HT1080 (cell line): ENCODE measurements at regions not wholly inside any gene's neighbourhood (a gene's known extent, or its start where the extent isn't known, plus 50 kb on each side); places are given as distances from the start of the nearest gene placed in this dataset. TPM values are rescaled to one million over a fixed set of nuclear protein-coding genes. Genes with fewer than 3 reads are reported as not detected.

Experiments
- DNase-seq: peaks from one replicate; pipeline ENCODE4 v3.0.0-alpha.2; 2015; ENCODE audit warnings: low read depth
- small RNA-seq: library from RNA; depleted of rRNA; stranded (forward); fragments of <200 nt; gene quantifications from one replicate; pipeline ENCODE3, GENCODE V24; 2014

DNA sequence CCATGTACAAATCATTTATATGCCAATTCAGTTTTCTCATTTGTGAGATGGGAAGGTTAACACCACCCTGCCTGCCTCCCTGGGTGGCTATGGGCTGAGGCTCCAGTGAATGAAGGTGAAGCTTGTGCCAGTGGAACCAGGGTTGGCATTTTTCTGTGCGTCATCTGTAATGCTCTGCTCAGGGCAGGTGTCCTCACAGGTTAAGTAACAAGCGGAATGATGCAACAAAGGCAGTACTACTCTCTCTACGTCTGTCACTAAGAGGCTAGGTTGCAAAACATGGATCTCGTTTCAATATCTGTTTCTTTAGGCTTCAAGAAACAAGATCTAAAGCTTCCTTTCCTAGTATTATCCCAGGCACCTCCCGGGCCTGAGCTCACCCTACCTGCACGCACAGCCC is 67.0 kb upstream of the ZNF648 start:
- no peak for DNase-seq

DNA sequence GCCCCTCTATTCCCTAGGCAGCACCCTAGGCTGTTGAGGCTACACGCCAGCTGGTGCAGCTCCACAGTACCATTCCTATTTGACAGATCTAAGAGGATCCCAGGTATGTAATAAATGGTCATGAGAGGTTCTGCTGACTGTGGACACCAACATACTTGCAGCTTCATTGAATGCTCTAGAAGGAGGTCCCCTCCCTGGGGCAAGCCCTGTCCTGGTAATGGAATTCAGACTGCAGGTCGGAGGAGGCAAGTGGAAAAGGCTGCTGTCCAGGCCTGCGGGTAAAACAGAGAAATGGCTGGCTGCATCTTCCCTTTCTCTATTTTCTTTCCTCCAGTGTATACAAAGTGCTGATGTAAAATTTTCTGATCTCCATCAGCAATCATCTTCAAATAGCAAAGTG is 66.1 kb upstream of the ZNF648 start:
- DNase-seq: no peak

DNA sequence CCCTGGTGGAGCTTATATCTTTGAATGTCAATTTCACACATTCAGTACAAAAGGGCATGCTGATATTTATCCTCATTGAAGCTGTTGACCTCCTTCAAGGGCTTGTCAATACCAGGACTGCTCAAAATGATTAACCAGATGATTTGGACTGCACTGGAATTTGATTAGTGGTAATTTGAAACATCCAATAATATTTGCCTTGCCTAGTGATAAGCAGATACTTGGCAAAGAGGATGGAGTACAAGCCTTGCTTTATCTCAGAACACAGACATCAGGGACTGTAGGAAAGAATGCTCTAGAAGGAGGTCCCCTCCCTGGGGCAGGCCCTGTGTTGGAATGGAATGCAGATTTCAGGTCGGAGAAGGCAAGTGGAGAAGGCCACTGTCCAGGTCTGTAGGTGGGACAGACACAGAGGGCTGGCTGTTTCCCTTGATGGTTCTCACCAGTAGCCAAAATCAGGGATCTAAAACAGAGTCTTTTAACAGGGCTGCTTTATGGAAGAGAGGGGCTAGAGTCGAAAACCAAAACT is 64.8 kb upstream of the ZNF648 start:
- no peak for DNase-seq

DNA sequence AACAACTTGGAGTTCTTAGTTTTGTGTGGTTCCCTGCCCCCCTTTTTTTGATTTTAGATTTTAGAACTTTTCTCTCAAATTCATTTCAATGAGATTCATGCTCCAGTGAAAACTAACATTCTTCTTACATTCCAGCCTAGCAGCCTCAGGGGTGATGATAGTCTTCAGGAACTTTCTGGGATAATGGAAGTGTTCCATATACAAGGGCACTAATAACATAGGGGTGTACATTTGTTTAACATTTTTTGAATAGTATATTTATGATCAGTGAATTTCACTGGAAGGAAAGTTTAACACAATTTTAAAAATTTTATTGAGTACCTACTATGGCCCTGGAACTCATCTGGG is 61.4 kb upstream of the ZNF648 start:
- no peak for DNase-seq

DNA sequence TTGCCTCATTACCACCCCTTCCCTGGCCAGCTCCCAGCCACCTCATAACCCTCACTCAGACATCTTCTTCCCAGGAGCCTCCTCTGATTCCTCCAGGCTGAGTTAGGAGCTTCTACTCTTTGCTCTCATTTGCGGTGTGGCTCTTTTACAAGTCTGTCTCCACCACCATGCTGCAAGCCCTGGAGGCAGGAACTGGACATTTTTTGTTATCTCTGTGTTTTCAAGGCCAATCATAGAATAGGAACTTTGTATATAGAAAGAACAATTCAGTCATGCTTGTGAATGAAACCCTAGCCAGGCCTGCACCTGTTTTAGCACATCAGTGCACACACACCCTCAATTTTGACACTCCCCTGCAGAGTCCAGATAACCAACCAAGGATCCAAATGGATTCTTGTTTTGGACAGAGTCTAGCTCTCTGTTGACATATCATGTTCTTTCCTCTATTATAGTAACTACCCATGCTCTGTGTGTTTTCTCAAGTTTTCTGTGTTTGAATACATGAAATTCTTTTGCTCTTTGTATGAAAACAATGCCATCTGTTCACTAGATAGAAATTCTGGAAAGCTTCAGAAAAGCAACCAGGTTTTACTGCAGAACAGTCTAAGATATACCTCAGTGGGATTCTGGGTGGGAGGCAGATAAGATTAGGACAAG is 60.9 kb upstream of the ZNF648 start:
- no peak for DNase-seq

DNA sequence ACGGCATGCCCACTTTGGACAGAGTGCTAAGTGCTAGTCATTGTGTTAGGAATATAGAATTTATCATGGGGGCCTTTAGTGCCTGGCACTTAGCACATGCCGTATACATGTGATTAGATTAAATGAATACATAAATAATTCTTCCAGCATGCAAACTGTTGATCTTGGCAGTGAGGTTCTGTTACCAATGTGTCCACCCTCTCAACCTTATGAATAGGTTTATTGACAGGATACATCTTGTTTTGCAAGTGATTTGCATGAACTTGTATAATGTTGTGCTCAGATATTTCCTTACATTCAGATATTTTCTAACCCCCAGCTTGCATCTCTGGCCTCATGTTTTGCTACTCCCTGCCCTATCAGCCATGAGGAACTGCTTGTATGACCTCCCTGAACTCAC is 60.3 kb upstream of the ZNF648 start:
- no peak for DNase-seq

DNA sequence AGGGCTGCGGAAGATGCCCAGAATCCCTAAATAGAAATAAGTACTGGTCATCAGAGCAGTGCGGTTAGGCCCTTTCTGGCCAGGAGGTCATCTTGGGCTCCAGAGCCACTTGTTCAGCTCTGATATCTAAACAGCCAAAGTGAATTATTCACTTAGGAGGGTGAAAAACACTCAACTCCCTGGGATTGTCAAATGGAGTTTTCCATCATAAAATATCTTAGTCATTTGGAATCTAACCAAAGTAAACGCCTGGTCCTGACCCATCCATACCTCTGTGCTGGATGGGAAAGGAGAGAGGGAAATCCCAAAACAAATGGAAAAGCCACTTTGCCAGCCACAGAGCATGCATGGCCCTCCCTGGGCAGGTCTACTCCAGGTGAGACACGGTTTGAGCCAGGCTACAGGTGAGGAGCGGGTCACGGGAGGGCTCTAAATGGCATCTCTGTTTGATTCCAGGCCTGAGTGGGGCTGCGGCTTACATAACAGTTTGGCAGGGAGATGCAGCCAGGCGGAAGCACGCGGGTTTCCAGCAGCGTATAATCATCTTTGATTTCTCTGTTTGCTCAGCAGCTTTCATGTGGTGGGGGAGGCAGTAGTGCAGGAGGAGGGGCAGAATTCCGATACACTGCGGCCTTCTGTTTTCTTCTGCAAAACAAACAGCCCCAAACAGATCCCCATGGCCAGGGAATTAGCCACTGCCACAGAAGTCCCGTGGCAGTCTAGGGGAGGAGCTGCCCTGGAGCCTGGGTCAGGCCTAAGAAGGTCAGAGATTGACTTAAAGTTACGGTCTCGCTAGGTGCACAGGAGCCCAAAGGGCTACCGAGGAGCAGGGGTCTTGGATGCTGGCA is 59.1 kb upstream of the ZNF648 start:
- peak; percentile 77 for DNase-seq

DNA sequence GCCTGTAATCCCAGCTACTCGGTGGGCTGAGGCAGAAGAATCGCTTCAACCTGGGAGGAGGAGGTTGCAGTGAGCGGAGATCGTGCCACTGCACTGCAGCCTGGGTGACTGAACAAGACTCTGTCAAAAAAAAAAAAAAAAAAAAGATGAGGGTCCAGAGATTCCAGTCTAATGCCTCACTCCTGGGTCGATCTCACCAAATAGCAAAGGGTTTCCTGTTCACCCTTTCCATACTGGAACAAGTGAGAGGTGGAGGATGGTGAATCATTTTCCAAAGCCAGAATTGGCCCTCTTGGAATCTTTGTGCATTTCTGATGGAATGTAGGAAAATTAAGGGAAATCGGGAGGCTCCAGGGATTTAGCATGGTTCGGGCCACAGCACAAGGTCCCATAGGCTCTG is 58.1 kb upstream of the ZNF648 start:
- peak; percentile 60 for DNase-seq

DNA sequence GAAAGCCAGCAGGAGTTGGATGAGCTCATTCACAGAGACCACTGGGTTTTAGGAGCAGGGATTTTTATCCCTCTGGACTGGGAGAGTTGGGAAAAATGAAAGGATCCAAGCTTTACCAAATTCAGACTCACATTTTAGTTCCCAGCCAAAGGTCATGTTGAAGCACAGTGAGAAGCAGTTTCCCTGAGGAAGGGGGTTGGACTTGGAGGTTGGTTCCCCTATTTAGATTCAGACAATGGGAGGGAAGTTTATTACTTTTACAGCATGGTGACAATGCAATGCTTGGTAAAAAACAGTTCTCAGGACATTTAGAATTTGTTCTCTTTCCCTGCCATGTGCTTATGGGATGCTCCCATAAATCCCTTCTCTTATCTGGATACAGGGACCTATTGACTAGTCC is 57.3 kb upstream of the ZNF648 start:
- no peak for DNase-seq

DNA sequence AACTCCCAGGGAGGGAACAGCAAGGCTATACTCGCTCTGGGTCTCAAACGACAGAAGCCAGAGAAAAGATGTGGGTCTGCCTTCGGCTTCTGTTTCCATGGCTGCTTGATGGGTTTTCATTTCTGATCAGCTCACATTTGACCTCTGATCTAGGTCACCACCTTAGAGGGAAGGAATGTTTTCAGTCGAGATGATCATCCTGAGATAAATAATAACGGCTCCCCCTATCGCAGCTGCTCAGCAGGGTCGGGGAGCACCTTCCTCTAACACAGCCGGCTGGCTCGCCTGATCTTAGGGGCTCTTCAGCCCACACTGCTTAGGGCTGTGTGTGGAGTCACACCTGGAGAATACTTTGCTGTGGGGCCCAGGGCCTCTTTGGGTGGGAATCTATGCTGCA is 53.1 kb upstream of the ZNF648 start:
- DNase-seq: no peak

DNA sequence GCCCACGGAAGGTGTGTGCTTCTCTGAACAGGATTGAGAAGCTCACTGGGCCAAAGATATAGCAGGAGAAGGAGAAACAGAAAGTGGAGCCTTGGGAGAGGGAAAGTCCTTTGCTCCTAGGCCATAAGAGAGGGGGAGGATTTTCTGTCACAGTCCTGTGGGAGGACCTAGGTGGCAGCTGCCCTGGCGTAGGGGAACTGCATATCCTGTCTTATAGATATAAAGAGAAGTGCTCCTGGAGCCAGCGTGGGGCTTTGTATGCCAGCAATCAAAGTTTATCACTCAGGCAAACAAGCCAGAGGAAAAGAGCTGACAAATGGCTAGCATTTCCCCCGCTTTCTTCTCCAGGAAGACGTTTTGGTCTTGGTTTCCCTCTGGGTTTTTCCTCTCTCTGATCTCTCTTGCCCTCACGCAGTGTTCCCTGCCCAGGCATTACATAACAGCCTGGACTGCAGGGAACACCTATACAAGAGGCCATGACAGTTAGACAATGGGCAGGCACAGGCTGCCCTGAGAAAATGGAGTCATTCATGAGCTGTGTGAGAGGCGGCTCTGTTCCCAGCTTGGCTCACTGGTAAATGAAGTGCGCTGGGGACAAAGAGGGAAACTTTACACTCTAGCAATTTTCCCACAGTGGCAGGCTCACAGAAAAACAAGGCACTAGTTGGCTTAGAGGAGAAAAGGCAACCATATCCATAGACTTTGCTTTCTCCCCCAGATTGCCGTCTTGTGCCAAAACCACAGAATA is 52.5 kb upstream of the ZNF648 start:
- no peak for DNase-seq

DNA sequence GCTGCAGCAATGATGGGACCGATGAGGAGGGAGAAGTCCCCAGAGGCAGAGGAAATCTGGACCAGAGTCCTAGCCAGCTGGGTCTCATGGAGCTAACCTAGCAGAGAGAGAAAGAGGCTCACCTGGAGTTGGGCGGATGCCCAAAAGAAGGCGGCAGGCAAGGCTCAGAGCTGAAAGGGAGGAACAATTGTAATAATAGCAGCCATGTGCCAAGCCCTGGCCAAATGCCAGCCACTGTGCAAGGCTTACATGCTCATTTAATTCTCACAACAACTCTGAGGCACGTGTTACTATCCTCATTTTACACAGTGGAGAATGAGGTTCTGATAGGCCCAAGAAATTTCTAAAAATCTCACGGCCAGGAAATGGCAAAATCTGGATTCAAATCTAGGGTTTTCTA is 50.0 kb upstream of the ZNF648 start:
- no peak for DNase-seq

Small RNA genes in the stretch of these regions (small RNA-seq; reads per million reads assigned to genes)
- not detected for gene RNU6-152P
